ENCODE measurements at regions not wholly inside any gene's neighbourhood (a gene's known extent, or its start where the extent isn't known, plus 50 kb on each side); places are given as distances from the start of the nearest gene placed in this dataset.

GRCh38 chr11:93969925-93970922, 50.9 kb upstream of the HEPHL1 start:
- Histone ChIP-seq H3K27ac (no peak overlapping the region), H3K9me3 (peaks cover 0 to 12% of the 10 kb centered on the region in 2 donors), H3K36me3 (no peaks in the 10 kb centered on the region), H3K27me3 (no peaks in the 10 kb centered on the region), H3K4me3 (no peak overlapping the region), H3K4me1 (no peaks in the 10 kb centered on the region)
- no peak for TF ChIP-seq CTCF (IDR thresholded peaks at IDR 0.05)
- ATAC-seq = no peak
- no peak for DNase-seq
- intact Hi-C loops (cut with DNase I) = no loop called here
